GM19043 (cell line): ENCODE measurements at regions not wholly inside any gene's neighbourhood (a gene's known extent, or its start where the extent isn't known, plus 50 kb on each side); places are given as distances from the start of the nearest gene placed in this dataset.

Experiments used
- ATAC-seq: cut with Tn5 transposase; IDR thresholded peaks from one replicate; pipeline ENCODE4 v1.9.1; 2021; ENCODE audit warnings: low read depth; ENCODE audit not compliant: unreplicated experiment

DNA sequence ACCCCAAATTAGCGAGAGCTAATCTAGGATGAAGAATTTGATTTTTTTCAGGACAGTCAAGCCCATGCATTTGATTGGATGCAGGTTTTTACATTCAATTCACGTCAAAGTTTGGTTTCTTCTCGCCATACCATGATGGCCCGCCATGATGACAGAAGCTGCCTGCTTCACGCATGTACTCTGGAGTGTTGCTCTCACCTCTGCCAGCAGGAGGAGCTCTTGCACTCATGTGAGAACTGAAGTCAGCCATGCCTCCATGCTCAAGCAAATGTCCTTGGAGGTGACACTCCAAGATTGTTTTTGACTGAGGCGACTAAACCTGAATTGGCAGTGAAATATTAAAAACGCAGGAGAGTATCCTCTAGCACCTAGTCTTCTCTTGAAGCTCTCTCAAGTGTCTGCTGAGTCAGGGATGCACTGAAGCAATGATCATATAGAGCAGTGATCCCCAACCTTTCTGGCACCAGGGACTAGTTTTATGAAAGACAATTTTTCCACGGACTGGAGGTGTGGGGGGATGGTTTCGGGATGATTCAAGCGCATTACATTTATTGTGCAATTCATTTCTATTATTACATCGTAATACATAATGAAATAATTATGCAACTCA is 120.9 kb downstream of the SAMMSON start:
- ATAC-seq = peak; percentile 96

DNA sequence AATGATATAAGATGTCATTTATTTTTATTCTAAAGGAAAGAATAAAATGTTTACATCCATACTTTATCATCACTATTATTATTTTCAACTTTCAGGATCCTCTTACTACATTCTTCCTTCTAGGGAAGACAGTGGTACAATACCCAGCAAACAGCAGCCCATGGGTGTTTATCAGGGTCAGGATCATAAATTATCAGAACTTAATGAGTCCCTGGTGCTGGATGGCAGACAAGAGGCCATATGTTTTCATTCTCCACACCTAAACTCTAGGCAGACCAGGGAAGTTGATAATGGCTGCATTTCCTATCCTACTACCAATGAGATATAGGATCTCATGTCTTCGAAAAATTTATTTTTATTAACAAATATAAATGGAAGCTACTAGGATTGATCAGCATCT is 127.7 kb downstream of the SAMMSON start:
- ATAC-seq = no peak

DNA sequence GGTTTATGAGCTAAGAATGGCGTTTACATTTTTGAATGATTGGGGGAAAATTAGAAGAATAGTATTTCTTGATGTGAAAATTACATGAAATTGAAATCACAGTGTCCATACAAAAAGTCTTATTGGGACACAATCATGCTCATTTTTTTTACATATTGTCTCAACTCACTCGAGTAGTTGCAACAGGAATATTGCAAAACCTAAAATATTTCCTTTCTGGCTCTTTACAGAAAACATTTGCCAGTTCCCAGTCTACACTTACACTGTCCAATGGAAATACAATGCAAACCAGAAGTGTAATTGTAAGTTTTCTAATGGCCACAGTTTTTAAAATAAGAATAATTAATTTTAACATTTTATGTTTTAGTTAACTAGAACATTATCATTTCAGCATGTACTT is 137.8 kb downstream of the SAMMSON start:
- no peak for ATAC-seq

DNA sequence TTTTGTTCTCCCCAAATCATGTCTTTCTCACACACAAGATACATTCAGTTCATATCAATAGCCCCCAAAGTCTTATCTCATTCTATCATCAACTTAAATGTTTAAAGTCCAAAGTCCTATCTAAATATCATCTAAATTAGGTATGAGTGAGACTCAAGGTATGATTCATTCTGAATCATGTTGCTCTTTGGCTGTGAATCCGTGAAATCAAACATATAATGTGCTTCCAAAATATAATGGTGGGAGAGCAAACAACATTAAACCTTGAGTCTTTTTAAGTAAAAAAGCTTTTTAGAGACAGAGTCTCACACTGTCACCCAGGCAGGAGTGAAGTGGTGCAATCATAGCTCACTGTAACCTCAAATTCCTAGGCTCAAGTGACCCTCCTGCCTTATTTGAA is 139.1 kb downstream of the SAMMSON start:
- ATAC-seq = no peak
